HG02885 (cell line): ENCODE measurements at regions not wholly inside any gene's neighbourhood (a gene's known extent, or its start where the extent isn't known, plus 50 kb on each side); places are given as distances from the start of the nearest gene placed in this dataset.

ENCODE experiments used
- ATAC-seq: cut with Tn5 transposase; IDR thresholded peaks from one replicate; pipeline ENCODE4 v1.9.1; 2021; ENCODE audit warnings: mild to moderate bottlenecking; ENCODE audit not compliant: unreplicated experiment, poor library complexity

DNA sequence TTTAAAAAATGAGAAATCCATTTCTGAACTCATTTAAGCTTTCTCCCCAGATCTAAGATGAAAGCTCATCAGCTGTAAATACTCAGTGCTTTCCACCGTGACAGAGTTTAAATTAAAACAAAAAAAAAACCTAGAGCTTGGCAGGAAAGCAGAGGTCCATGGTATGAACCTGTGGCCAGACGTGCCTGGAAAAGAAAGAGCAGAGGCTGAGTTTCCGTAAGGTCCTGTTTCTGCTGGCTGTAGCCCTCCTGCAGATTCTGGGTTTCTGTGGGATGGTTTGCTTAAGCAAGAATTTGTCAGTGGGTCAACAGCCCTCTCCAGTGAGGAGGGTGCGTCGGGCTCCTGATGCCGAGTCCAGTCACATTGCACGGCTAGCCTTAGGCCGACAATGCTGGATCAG lies 383.2 kb downstream of the SAMD5 start:
- no peak for ATAC-seq

DNA sequence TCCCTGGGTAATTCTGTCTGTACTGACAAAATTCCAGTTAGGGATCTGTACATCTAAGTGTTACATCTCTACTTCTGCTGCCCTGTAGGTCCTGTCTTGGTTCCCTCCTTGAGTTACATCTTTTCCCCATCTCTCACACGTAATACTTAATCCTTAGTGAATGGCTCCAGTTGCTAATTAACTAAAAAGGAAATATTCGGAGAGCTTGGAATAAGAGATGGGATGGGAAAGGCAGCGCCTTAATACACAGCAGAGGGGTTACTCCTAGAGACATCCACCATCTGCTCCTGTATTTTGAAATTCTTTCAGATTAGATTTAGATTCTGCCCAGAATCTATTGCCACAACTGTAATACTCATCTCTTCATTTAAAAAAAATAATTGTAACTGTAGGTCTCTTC lies 384.0 kb downstream of the SAMD5 start:
- no peak for ATAC-seq

DNA sequence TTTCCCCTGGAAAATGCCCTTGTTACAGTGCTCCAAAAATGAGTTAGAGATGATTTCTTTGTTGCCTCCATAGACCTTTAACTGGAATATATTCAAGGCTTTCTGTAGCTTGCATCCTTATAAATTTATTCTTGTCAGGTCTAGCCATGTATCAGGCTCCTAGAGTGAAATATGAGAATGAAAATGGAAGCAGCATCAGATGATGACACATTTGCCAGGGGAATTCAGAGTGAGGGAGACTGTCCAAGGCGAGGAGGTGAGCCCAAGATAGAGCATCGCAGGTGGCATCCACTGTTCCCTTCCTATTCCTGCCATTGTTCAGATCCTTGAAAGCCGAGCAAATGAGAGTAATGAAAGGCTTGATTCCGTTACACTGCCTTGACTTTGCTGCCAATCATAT lies 386.8 kb downstream of the SAMD5 start:
- ATAC-seq = no peak

- ATAC-seq = no peak
These were observed 391.8 kb downstream of the SAMD5 start for GRCh38 chr6:147900247-147900830.

- ATAC-seq = no peak
These were observed 394.8 kb downstream of the SAMD5 start for GRCh38 chr6:147903321-147903720.

DNA sequence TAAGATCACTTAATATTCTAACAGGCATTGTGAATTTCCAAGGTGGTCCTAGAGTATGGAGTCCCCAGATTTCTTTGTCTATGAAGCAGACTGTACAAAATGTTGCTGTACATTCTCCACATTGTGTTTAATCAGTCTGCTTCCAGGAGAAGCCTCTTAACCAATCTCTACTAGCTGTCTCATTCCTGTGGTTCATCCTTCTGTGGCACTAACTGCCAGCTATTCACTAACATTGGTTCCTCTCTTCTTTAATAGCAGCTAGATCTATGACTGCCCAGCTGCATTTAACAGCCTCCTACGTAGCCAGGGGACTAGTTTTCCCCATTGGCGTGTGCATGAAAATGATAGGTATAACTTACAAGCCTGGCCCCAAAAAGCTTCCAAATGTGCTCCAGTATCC lies 395.4 kb downstream of the SAMD5 start:
- ATAC-seq = no peak

- ATAC-seq = no peak
These were observed 395.9 kb downstream of the SAMD5 start for GRCh38 chr6:147904416-147904815.

DNA sequence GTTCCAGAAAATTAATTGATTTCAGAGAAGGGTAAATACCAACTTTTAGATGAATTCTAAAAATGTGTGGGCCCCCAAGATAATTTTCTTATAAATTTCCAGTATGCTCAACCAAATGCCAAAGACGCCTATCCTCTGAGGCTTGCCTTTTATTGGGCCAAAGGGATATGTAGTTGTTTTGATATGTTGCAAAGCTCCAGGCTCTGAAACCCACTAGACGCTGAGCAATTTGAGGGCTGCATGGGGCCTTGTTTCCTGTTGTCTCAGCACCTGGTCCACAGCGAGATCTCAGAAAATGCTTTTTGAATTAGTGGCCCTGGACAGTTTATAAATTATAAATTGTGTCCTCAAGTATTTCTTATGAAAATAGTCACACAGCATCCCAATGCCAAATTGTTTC lies 397.2 kb downstream of the SAMD5 start:
- no peak for ATAC-seq

GRCh38 chr6:147906361-147906760 lies 397.9 kb downstream of the SAMD5 start:
- ATAC-seq = no peak

- ATAC-seq = no peak
These were observed 401.1 kb downstream of the SAMD5 start for GRCh38 chr6:147909640-147910039.

DNA sequence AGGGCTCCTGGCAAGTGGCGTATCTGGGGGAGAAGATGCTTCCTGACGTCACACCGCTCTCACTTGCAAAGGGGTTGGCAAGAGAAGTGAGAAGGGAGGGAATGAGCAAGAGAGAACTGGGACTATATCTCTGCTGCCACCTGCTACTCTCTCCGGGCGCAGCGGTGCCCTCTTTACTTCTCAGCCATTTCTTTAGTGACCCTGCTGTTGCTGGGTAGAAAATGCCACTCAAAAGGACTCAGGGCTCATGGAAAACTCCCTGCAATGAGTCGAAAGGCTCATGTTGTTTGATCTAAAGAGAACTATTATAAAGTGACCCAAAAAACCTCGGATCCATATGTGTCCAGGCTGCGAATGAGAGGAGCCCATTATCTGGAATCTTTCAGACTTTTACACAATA lies 401.8 kb downstream of the SAMD5 start:
- ATAC-seq = no peak

DNA sequence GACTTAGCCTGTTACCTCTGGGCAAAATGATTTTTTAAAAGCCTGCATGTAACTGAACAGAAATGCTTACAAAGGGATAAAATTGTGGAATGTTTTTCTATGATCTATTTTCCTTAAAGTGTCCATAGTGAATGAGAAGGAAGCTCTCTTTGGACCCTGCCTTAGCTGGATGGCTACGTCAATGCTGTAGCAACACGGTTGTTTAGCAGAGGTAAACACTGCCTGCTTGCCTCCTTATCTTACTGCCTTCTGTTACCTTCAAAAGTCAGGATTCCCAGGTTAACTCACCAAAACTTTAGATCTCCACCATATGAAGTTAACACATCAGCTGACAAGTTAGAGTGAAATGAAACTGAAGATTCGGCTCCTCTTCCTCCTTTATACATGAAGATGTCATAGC lies 402.6 kb downstream of the SAMD5 start:
- no peak for ATAC-seq

GRCh38 chr6:147911686-147912085 lies 403.2 kb downstream of the SAMD5 start:
- ATAC-seq = no peak

GRCh38 chr6:147922799-147923198 lies 414.3 kb downstream of the SAMD5 start:
- no peak for ATAC-seq

GRCh38 chr6:147924598-147924997 lies 416.1 kb downstream of the SAMD5 start:
- no peak for ATAC-seq

GRCh38 chr6:147925826-147926225 lies 416.8 kb upstream of the SASH1 start:
- ATAC-seq = no peak

DNA sequence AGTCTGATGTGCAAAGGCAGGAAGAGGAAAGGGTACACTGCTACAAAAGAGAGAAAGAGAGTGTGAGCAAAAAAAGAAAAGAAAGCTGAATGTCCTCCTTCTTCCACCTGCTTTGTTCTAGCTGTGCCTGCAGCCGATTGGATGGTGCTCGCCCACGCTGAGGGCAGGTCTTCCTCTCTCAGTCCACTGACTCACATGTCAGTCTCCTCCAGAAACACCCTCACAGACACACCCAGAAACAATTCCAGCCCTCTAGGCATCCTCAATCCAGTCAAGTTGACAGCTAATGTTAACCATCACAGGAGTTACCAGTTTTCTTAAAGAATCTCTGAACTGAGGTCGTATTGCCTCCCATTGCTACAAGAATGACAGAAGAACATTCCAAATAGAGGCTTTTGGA lies 411.9 kb upstream of the SASH1 start:
- no peak for ATAC-seq

DNA sequence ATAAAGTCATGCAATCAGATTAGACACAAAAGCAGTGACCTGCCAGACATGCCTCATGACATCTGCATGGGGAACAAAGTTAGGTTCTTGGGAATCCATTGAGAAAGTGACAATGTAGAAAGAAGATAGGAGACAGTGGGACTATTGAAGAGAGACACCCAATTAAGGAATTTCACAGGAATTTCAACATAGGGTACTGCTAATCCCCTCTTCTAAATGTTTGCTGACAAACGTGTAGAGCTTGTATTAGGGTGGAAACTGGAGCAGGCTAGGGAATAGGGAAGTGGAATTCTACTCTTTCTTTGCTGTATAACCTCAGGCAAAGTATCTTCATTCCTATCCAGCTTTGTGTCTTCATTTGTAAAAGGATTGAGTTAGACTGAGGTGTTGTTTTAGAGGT lies 409.4 kb upstream of the SASH1 start:
- ATAC-seq = no peak

- no peak for ATAC-seq
These were observed 407.0 kb upstream of the SASH1 start for GRCh38 chr6:147935656-147936055.

DNA sequence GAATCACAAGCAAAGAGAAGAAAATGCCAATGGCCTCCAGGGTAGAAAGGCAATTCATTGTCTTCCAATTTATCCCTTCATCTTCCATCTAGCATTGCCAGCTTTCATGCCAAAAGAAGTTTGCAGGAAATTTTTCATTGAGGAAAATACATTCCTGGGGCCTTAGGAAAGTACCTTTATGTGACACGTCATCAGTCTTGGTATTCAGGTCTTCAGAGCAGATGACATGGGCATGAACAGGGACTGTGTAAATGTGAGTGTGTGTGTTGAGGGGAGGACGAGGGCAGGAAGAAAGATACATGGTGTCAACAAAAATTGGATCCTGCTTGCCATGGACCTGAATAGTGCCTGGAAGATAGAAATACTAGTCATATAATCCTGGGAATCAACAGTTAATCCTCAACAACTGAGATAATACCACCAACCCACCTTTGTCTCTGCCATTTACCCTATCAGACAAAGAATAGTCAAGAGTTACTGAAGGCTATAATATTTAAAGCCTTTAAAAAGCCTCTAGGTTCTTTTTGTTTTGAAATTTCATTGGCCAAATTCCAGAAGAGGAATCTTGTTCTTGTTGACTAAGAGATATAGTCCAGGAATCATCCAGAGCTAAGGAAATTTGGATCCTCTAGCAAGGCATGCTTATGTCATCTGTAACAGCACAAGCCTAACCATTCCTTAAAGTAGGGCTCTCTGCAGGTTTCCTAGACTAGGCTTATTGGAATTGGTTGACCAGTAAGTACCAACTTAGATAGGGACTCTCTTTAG lies 405.8 kb upstream of the SASH1 start:
- no peak for ATAC-seq

- ATAC-seq = no peak
These were observed 401.5 kb upstream of the SASH1 start for GRCh38 chr6:147941143-147941542.

DNA sequence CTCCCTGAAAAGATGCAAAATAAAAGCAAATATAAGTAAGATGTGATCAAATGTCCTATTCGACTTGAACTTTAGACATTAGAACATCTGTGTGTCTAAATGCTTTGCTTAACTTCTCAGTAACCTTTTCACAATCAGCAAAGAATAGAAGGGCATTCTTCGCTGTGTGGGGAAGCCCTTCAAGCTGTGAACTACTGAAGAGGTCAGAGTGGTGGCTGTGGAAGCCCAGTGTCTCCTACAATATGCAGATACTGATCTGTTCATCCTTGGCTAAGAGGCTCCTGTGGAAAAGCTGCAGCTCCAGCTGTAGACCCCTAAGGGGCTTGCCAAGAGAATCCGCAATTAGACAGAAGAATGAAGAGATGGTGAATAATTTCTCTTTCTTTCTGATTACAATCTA lies 400.3 kb upstream of the SASH1 start:
- no peak for ATAC-seq
